Muscle layer of duodenum (tissue), 2 donors: ENCODE measurements at regions not wholly inside any gene's neighbourhood (a gene's known extent, or its start where the extent isn't known, plus 50 kb on each side); places are given as distances from the start of the nearest gene placed in this dataset.
"Not testable (repeated sequence)": the region's sequence is repeated elsewhere in the genome, so short reads cannot be mapped to it uniquely, and the experiment has no call there.

Experiments used
- H3K27ac ChIP-seq: one replicate; pipeline ENCODE4 v1.7.0; 2013; ENCODE audit warnings: mild to moderate bottlenecking, low read length
- H3K27me3 ChIP-seq: one replicate; pipeline ENCODE4 v1.7.0; 2013; ENCODE audit warnings: low read depth, mild to moderate bottlenecking, control low read depth, low read length
- H3K36me3 ChIP-seq, 2 donors: one replicate each; pipeline ENCODE4 v1.7.0; 2013; ENCODE audit warnings: low read length in 2 of 2, control low read depth in 1 of 2, mild to moderate bottlenecking in 1 of 2; ENCODE audit not compliant: insufficient read depth in 2 of 2, control insufficient read depth in 1 of 2
- H3K4me1 ChIP-seq, 2 donors: one replicate each; pipeline ENCODE4 v1.7.0; 2013; ENCODE audit warnings: low read length in 2 of 2, mild to moderate bottlenecking in 2 of 2, control low read depth in 1 of 2, moderate library complexity in 1 of 2; ENCODE audit not compliant: insufficient read depth in 2 of 2, control insufficient read depth in 1 of 2
- H3K4me3 ChIP-seq, 2 donors: one replicate each; pipeline ENCODE4 v1.7.0; 2013; ENCODE audit warnings: low read length in 2 of 2, low read depth in 1 of 2, mild to moderate bottlenecking in 1 of 2
- H3K9me3 ChIP-seq, 2 donors: one replicate each; pipeline ENCODE4 v1.7.0; 2013; ENCODE audit warnings: low read length in 2 of 2, control low read depth in 1 of 2, mild to moderate bottlenecking in 1 of 2; ENCODE audit not compliant: control insufficient read depth in 1 of 2
- donor health status: healthy.

DNA sequence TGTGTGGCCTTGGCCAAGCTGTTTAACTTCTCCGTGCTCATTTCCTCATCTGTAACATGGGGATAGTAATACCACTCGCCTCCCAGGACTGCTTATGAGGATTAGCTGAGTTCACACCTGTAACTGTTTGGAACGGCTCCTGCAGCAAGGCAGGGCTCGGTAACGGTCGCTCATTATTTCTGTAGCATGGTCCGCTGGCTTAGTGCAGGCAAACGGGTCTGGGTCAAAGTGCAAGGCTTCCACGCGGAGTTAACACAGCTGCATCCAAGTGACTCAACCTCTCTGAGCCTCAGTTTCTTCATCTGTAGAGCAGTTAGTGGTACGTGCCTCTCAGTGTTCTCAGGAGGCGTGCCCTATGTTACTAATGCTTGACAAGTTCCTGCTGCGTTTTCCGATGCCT, 94.3 kb upstream of the YWHAQ start:
- no peaks in the 10 kb centered on the region for H3K9me3 ChIP-seq
- no peaks in the 10 kb centered on the region for H3K27me3 ChIP-seq
- H3K4me1 ChIP-seq, result no peaks in the 10 kb centered on the region
- H3K36me3 ChIP-seq, result no peaks in the 10 kb centered on the region
- no peak overlapping the region for H3K4me3 ChIP-seq
- no peak overlapping the region for H3K27ac ChIP-seq

DNA sequence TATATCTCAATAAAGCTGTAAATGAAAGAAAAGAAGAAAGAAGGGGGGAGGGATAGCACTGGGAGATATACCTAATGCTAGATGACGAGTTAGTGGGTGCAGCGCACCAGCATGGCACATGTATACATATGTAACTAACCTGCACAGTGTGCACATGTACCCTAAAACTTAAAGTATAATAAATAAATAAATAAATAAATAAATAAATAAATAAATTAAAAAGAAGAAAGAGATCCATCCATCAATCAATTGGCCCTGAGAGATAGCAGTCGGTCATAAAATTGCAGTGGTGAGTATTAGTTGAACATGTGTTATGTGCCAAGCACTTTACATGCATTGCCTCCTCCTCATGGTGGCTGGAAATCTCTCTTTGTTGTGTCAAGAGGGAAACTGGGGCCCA, 95.2 kb upstream of the YWHAQ start:
- not testable (repeated sequence) for H3K4me3 ChIP-seq, H3K27ac ChIP-seq, H3K9me3 ChIP-seq, H3K27me3 ChIP-seq, H3K4me1 ChIP-seq, H3K36me3 ChIP-seq

DNA sequence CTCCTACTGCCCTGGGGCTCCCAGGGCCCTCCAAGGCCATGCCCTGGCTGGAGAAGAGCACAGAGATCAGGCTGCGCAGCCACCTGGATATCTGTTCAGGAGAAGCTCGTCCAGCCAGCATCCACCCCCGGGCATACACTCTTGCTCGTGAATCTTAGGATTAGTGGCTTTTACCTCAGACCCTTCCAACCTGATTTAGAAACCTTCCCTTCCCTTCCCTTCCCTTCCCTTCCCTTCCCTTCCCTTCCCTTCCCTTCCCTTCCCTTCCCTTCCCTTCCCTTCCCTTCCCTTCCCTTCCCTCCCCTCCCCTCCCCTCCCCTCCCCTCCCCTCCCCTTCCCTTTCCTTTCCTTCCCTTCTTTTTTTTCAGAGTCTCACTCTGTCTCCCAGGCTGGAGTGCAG, 99.7 kb upstream of the YWHAQ start:
- H3K27ac ChIP-seq, H3K4me3 ChIP-seq, H3K27me3 ChIP-seq, H3K36me3 ChIP-seq, H3K4me1 ChIP-seq: not testable (repeated sequence)
- peaks cover 0 to 11% of the 10 kb centered on the region in 2 donors for H3K9me3 ChIP-seq

DNA sequence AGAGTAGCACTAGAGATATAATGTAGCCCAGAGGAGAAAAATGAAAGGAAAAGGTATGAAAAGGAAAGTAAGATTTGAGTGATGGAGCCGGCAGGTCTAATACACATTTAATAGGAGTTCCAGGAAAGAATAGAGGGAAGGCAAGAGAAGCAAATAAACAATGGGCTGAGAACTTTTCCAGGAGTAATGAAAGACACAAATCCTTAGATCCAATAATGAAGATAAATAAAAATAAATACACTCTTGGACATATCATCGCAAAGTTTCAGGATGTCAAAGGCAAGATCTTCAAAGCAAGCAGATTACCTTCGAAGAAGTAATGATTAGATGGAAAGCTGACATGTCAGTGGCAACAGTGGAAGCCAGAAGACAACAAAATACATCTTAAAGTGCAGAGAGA, 102.0 kb upstream of the YWHAQ start:
- Histone ChIP-seq H3K9me3 (peaks cover 0 to 12% of the 10 kb centered on the region in 2 donors), H3K36me3 (no peaks in the 10 kb centered on the region)

DNA sequence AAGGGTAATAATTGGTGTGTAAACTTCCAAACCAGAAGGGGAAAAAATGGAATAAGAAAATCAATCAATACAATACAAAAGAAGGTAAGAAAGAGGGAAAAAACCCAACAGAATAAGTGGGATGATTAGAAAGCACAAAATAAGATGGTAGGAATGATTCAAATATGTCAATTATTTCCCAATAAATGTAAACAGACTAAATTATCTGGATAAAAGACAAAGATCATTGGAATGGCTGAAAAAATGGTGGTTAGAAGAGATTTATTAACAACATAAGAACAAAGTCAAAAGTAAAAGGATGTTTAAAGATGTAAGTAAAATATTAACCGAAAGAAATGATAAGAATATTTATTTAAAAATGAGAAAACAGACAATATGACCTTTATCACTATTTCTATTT, 103.5 kb upstream of the YWHAQ start:
- H3K27ac ChIP-seq, result no peak overlapping the region
- H3K27me3 ChIP-seq, result no peaks in the 10 kb centered on the region
- H3K4me3 ChIP-seq, result no peak overlapping the region
- H3K4me1 ChIP-seq, result no peaks in the 10 kb centered on the region
- peaks cover 0 to 12% of the 10 kb centered on the region in 2 donors for H3K9me3 ChIP-seq
- H3K36me3 ChIP-seq, result no peaks in the 10 kb centered on the region

More for the DNA sequence above, 102.0 kb upstream of the YWHAQ start:
- no peak overlapping the region for H3K27ac ChIP-seq
- no peaks in the 10 kb centered on the region for H3K4me1 ChIP-seq
- H3K27me3 ChIP-seq, result no peaks in the 10 kb centered on the region
- H3K4me3 ChIP-seq, result no peak overlapping the region

DNA sequence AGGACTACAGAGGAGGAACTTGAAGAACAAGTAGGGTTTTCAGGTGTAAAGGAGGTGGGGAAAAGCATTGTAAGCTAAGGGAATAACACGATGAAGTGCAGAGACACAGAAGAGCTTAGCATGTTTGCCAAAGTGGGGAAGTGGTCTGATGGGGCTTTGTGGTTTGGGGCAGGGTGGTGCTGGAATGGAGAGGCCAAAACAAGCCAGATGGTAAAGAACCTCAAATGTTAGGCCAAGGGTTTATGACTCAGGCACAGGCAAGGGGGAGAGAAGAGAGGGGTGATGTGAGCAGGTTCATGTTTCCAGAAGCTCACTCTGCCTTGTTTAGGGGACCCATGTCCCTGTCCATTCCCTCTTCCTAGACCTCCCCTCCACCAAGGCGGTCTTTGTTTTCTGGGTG, 104.5 kb upstream of the YWHAQ start:
- H3K36me3 ChIP-seq, result no peaks in the 10 kb centered on the region
- no peaks in the 10 kb centered on the region for H3K4me1 ChIP-seq
- no peak overlapping the region for H3K27ac ChIP-seq
- peaks cover 0 to 12% of the 10 kb centered on the region in 2 donors for H3K9me3 ChIP-seq
- no peaks in the 10 kb centered on the region for H3K27me3 ChIP-seq
- H3K4me3 ChIP-seq, result no peak overlapping the region

DNA sequence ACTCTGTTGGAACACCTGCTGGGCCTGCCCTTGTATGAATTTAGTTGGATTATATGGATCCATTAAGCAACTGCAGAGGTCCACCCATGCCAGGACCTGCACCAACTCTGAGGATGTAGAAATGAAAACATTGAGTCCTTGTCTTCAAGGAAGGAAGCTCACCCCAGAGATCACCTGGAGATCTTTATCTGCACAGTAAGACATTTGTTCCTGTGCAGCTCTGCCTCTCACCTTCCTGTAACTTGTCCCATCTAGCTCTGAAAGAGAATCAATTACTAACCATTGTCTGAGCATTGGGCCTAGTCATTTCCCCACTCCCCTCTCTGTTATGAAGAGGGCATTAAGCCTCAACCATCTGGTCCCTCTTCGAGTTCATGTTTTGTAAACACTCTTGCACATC, 105.2 kb upstream of the YWHAQ start:
- Histone ChIP-seq H3K27ac (no peak overlapping the region), H3K27me3 (no peaks in the 10 kb centered on the region), H3K36me3 (no peaks in the 10 kb centered on the region), H3K4me3 (no peak overlapping the region), H3K9me3 (peaks cover 0 to 12% of the 10 kb centered on the region in 2 donors), H3K4me1 (no peaks in the 10 kb centered on the region)

DNA sequence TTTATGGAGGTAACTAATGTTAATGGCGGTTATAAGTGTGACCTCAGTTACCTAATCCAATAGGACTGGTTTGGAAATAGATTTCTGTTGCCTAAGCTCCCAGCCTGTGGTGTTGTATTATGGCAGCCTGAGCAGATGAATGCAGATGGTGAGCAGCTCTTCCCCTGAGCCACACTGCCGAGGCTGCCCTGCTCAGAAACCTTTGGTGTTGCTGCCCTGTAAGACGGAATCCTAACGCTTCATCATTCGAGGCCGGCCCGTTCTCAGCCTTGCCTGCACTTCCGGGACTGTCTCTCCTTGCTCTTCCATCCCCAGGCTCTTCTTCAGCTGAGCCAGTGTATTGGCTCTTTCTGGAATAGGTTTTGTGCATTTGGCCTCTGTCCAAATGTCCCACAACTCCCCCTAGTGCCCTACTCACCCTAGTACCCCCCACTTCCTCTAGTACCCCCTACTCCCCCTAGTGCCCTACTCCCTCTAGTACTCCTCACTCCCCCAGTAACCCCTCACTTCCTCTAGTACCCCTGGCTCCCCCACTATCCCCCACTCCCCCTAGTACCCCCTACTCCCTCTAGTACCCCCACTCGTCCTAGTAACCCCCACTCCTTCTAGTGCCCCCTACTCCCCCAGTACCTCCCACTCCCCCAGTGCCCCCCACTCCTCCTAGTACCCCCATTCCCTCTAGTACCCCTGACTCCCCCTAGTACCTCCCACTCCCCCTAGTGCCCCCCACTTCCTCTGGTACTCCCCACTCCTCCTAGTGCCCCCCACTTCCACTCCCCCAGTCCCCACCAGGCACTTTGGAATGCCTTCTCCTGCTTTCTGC, 106.0 kb upstream of the TAF1B start:
- Histone ChIP-seq H3K9me3 (peaks cover 0 to 12% of the 10 kb centered on the region in 2 donors), H3K4me1 (no peaks in the 10 kb centered on the region), H3K36me3 (no peaks in the 10 kb centered on the region), H3K27me3 (no peaks in the 10 kb centered on the region), H3K27ac (no peak overlapping the region), H3K4me3 (no peak overlapping the region)

DNA sequence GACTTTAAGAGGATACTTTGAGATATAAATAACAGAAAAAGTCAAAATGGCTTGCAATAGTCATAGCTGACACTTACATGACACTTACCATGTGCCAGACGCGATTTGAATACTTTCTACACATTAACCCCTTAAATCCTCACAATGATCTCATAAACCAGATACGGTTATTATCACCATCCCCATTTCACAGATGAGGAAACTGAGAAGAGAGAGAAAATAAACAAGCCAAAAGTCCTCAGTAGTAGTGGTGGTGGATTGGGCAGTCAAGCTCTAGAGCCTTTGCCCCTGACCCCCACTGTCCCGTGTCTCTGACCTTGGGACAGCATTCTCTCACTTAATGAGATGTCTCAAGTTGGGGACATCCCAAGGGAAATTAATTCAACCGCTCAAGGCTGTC, 105.2 kb upstream of the TAF1B start:
- H3K27ac ChIP-seq, result no peak overlapping the region
- H3K4me3 ChIP-seq, result no peak overlapping the region
- no peaks in the 10 kb centered on the region for H3K27me3 ChIP-seq
- no peaks in the 10 kb centered on the region for H3K4me1 ChIP-seq
- H3K9me3 ChIP-seq, result peaks cover 0 to 12% of the 10 kb centered on the region in 2 donors
- H3K36me3 ChIP-seq, result no peaks in the 10 kb centered on the region

DNA sequence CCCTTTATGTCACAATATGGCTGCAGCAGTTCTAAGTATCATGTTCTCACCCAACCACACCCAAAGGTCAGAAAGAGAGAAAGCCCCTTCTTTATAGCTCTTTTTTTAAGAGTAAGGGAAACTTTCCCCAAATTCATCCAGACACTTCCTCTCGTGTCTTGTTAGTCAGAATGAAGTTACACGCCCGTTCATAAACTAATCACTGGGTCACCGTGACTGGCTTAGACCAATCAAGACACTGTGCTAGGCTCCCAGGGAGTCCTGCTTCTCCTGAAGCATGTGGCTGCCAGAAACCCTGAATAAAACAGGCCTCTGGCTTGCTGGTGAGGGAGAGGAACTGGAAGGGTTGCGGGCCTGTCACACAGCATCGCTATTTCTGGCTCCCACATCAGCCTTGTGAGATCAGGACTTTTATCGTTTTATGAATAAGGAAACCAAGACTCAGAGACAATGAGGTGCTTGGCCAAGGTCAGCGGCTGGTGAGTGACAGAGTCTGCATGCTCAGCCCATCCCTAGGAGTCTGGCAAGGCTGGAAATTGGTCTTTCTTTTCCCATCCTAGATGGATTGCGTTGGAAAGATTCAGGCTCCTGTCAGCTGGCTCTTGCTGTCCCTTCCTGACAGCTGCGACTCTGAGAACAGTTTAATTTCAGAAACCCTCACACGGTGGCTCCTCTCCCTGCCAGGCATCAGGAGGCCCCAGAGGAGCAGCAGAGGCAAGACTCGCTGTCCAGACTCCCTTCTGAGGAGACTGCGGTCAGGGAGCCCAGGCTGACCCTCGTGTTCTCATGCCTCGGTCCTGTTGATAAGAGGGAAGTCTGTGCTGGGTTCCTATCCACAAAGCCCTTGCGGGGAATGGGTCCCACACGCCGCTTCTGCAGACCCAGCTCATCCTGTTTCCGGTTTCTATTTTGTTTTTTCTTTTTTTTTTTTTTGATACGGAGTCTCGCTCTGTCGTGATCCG, 104.5 kb upstream of the TAF1B start:
- no peaks in the 10 kb centered on the region for H3K27me3 ChIP-seq
- peak overlapping the region in 1 of 2 donors; percentile 26 for H3K4me3 ChIP-seq
- H3K36me3 ChIP-seq, result no peaks in the 10 kb centered on the region
- H3K9me3 ChIP-seq, result peaks cover 0 to 12% of the 10 kb centered on the region in 2 donors
- H3K4me1 ChIP-seq, result no peaks in the 10 kb centered on the region
- H3K27ac ChIP-seq, result peak overlapping the region; percentile 48

DNA sequence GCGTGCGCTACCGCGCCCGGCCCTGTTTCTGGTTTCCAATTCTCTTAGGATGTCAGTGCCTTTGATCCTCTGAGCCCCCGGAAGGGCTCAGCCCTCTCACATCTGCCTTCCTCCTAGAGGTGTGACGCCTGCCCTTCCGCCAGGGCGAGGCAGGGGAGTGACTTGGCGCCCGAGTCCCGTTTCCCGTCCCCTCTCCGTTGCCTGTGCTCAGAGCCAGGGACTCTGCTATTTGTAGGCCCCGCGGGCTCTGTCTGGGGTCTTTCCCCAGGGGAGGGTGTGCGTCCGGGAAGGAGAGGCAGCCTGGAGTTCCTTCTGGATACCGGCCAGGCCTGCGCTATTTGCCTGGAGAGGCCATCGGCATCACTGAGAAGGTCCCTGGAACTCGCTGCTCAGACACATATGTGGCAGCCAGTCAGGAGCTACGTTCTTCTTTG, 103.7 kb upstream of the TAF1B start:
- H3K4me3 ChIP-seq, result peak overlapping the region in 1 of 2 donors; percentile 26

More for the DNA sequence above, 103.7 kb upstream of the TAF1B start:
- Histone ChIP-seq H3K9me3 (peaks cover 0 to 9% of the 10 kb centered on the region in 2 donors), H3K36me3 (no peaks in the 10 kb centered on the region), H3K4me1 (no peaks in the 10 kb centered on the region), H3K27ac (peak overlapping the region; percentile 48), H3K27me3 (no peaks in the 10 kb centered on the region)
